ENCODE measurements at regions not wholly inside any gene's neighbourhood (a gene's known extent, or its start where the extent isn't known, plus 50 kb on each side); places are given as distances from the start of the nearest gene placed in this dataset.
"Not testable (repeated sequence)": the region's sequence is repeated elsewhere in the genome, so short reads cannot be mapped to it uniquely, and the experiment has no call there.

- Histone ChIP-seq H3K36me3 (no peaks in the 10 kb centered on the region), H3K27ac (no peak overlapping the region), H3K4me1 (replicated peaks) (no peaks in the 10 kb centered on the region), H3K4me3 (no peak overlapping the region), H3K27me3 (replicated peaks) (no peaks in the 10 kb centered on the region; the same call in 1 of the 2 replicates), H3K9me3 (replicated peaks) (0 out of 2 replicates have a peak, but pooled peaks cover 3% of the 10 kb centered on the region)
- no peak for DNase-seq (ENCODE audit: low read depth in 1 of 2, low spot score in 2 of 2)
Measured at GRCh38 chr5:109630093-109630492, 59.6 kb upstream of the MAN2A1 start.

- DNase-seq (ENCODE audit: low read depth in 1 of 2, low spot score in 2 of 2), result no peak
- Histone ChIP-seq H3K4me3 (no peak overlapping the region), H3K27ac (no peak overlapping the region), H3K4me1 (replicated peaks) (no peaks in the 10 kb centered on the region), H3K27me3 (replicated peaks) (no peaks in the 10 kb centered on the region; the same call in 1 of the 2 replicates), H3K36me3 (no peaks in the 10 kb centered on the region), H3K9me3 (replicated peaks) (0 out of 2 replicates have a peak, but pooled peaks cover 3% of the 10 kb centered on the region)
Measured at GRCh38 chr5:109628591-109628990, 61.1 kb upstream of the MAN2A1 start.

DNA sequence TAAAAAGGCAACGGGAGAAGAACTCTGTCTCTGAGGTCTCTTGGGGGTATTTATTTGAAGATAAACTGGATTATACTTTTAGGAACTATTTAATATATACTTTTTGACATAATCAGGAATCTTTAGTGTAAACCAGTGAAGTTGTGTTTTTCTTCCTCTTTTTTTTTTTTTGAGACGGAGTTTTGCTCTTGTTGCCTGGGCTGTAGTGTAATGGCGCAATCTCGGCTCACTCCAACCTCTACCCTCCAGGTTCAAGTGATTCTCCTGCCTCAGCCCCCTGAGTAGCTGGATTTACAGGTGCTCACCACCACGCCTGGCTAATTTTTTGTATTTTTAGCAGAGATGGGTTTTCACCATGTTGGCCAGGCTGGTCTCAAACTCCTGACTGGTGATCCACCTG lies 68.5 kb upstream of the MAN2A1 start:
- not testable (repeated sequence) for H3K4me3 ChIP-seq; DNase-seq (ENCODE audit: low read depth in 1 of 2, low spot score in 2 of 2); H3K36me3 ChIP-seq; H3K9me3 ChIP-seq (replicated peaks); H3K27ac ChIP-seq; H3K27me3 ChIP-seq (replicated peaks); H3K4me1 ChIP-seq (replicated peaks)

DNA sequence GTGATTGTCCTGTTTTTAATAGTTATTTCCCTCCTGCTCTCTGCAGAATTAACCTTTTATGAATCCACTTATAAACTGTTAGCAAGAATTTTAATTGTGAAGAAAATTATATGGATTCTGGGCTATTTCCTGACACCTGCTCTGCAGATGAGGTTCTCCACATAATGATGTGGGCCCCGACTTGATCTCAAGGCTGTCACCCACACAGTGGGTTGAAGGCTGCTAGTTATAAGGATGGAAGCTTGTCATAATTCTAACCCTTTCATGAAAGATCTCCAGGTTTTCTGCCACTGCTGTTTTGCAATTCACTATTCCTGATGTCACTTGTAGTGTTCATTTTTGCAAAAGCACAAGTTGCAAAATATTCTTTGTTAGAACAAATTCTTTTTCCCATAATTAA lies 69.1 kb upstream of the MAN2A1 start:
- H3K4me3 ChIP-seq, result no peak overlapping the region
- no peaks in the 10 kb centered on the region for H3K27me3 ChIP-seq (replicated peaks)
- H3K36me3 ChIP-seq, result no peaks in the 10 kb centered on the region
- DNase-seq (ENCODE audit: low read depth in 1 of 2, low spot score in 2 of 2), result no peak
- no peak overlapping the region for H3K27ac ChIP-seq
- no peaks in the 10 kb centered on the region for H3K4me1 ChIP-seq (replicated peaks)
- H3K9me3 ChIP-seq (replicated peaks), result no peaks in the 10 kb centered on the region

GRCh38 chr5:109619606-109620005 lies 70.1 kb upstream of the MAN2A1 start:
- no peak for DNase-seq (ENCODE audit: low read depth in 1 of 2, low spot score in 2 of 2)
- no peaks in the 10 kb centered on the region for H3K27me3 ChIP-seq (replicated peaks)
- H3K4me3 ChIP-seq, result no peak overlapping the region
- H3K36me3 ChIP-seq, result no peaks in the 10 kb centered on the region
- H3K27ac ChIP-seq, result no peak overlapping the region
- H3K4me1 ChIP-seq (replicated peaks), result no peaks in the 10 kb centered on the region
- H3K9me3 ChIP-seq (replicated peaks), result no peaks in the 10 kb centered on the region

- H3K27ac ChIP-seq, result no peak overlapping the region
- no peak for DNase-seq (ENCODE audit: low read depth in 1 of 2, low spot score in 2 of 2)
- H3K27me3 ChIP-seq (replicated peaks), result no peaks in the 10 kb centered on the region
Measured at GRCh38 chr5:109619021-109619460, 70.7 kb upstream of the MAN2A1 start.

DNA sequence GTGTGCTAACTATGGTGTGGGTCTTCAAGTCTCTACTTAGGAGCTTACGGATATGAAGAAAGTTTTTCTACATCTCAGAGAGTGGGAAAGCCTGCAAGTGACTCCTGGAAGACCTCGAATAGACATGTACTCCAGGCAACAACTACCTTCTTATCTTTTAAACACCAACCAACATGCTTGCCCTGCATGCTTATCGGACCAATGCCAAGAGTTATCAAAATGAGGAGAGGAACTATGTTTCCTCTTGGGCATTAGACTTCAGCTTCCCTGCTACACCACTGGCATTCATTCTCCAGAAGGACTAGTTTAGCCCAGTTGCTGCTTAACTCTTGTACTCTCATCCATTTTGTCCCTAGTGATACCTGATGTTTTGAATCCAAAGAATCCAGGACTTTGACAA lies 74.7 kb upstream of the MAN2A1 start:
- Histone ChIP-seq H3K27ac (no peak overlapping the region), H3K9me3 (replicated peaks) (no peaks in the 10 kb centered on the region), H3K27me3 (replicated peaks) (peaks cover 3% of the 10 kb centered on the region; the same call in 1 of the 2 replicates), H3K36me3 (no peaks in the 10 kb centered on the region), H3K4me3 (no peak overlapping the region), H3K4me1 (replicated peaks) (no peaks in the 10 kb centered on the region)
- DNase-seq (ENCODE audit: low read depth in 1 of 2, low spot score in 2 of 2), result no peak

More at GRCh38 chr5:109619021-109619460, 70.7 kb upstream of the MAN2A1 start:
- H3K4me1 ChIP-seq (replicated peaks), result no peaks in the 10 kb centered on the region
- H3K36me3 ChIP-seq, result no peaks in the 10 kb centered on the region
- H3K9me3 ChIP-seq (replicated peaks), result no peaks in the 10 kb centered on the region
- no peak overlapping the region for H3K4me3 ChIP-seq

DNA sequence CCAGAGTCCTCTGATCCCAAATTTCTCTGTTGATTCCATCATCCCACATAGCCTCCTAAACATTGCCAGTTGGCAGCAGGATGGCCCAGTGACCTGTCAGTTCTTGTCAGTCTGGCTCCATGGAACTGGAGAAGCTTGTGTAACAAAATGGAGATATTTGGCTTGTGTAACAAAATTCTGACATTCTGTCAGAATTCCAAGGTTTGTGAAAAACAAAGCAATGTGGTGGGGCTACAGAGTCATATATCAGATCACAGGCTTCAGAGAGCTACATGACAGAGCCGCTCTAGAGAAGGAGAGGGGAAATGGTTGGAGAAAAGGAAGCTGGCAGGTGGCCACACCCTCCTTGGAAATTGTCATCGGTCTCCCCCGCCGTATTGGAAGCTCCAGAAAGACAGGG lies 75.4 kb upstream of the MAN2A1 start:
- no peak for DNase-seq (ENCODE audit: low read depth in 1 of 2, low spot score in 2 of 2)
- no peaks in the 10 kb centered on the region for H3K4me1 ChIP-seq (replicated peaks)
- no peaks in the 10 kb centered on the region for H3K36me3 ChIP-seq
- H3K27me3 ChIP-seq (replicated peaks), result peaks cover 5% of the 10 kb centered on the region; the same call in 1 of the 2 replicates
- H3K9me3 ChIP-seq (replicated peaks), result no peaks in the 10 kb centered on the region
- no peak overlapping the region for H3K27ac ChIP-seq
- H3K4me3 ChIP-seq, result no peak overlapping the region

DNA sequence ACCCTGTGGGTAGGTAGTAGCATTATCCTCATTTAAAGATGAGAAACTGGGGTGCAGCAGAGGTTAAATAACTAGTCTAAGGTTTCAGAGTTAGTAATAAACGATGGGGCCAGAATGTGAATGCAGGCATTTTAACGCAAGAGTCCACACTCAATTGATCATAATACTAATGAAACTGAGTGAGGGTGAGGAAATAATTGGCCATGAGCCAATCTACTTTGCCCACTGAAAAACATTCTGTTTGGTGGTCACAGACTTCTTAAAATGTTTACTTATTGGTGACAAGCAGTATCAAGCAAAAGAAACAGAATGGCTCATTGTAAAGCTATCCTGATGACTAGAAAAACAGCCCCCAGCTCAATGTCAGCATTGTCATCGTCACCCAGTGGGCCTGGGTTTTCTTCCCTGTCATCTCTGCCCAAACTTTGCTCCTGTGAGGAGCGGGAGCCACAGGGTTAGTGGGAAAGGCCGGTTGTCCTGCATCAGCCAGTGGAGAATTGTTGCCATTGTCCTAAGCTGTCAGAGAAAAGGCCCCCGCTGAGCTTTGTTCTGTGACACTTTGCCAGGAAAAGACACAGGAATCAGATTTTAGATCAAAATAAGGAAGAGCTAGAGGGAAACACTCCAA lies 77.3 kb upstream of the MAN2A1 start:
- no peak overlapping the region for H3K4me3 ChIP-seq
- H3K36me3 ChIP-seq, result no peaks in the 10 kb centered on the region
- no peak overlapping the region for H3K27ac ChIP-seq
- DNase-seq (ENCODE audit: low read depth in 1 of 2, low spot score in 2 of 2), result no peak
- peaks cover 5% of the 10 kb centered on the region; the same call in 1 of the 2 replicates for H3K27me3 ChIP-seq (replicated peaks)
- no peaks in the 10 kb centered on the region for H3K4me1 ChIP-seq (replicated peaks)
- no peaks in the 10 kb centered on the region for H3K9me3 ChIP-seq (replicated peaks)

GRCh38 chr5:109611505-109611904 lies 78.2 kb upstream of the MAN2A1 start:
- H3K36me3 ChIP-seq, result no peaks in the 10 kb centered on the region
- DNase-seq (ENCODE audit: low read depth in 1 of 2, low spot score in 2 of 2), result no peak
- no peaks in the 10 kb centered on the region for H3K4me1 ChIP-seq (replicated peaks)
- H3K9me3 ChIP-seq (replicated peaks), result no peaks in the 10 kb centered on the region
- no peak overlapping the region for H3K27ac ChIP-seq
- H3K4me3 ChIP-seq, result no peak overlapping the region
- H3K27me3 ChIP-seq (replicated peaks), result peaks cover 5% of the 10 kb centered on the region; the same call in 1 of the 2 replicates

DNA sequence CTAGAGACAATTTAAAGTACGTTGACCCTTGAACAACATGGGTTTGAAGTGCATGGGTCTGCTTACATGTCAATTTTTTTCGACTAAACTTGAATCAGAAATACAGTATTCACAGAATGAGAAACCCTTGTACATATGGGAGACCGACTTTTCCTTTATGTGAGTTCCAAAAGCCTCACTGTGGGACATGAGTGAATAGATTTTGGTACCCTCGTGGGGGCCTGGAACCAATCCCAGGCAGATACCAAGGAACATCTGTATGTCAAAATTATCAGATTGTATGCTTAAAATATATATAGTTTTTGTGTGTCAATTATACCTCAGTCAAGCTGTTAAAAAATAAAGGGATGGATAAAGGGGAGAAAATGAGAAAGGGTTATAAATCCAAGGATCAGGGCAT lies 78.7 kb upstream of the MAN2A1 start:
- no peaks in the 10 kb centered on the region for H3K4me1 ChIP-seq (replicated peaks)
- no peak for DNase-seq (ENCODE audit: low read depth in 1 of 2, low spot score in 2 of 2)
- no peaks in the 10 kb centered on the region for H3K36me3 ChIP-seq
- no peak overlapping the region for H3K27ac ChIP-seq
- H3K27me3 ChIP-seq (replicated peaks), result peaks cover 5% of the 10 kb centered on the region; the same call in 1 of the 2 replicates
- no peaks in the 10 kb centered on the region for H3K9me3 ChIP-seq (replicated peaks)
- H3K4me3 ChIP-seq, result no peak overlapping the region

GRCh38 chr5:109610581-109610980 lies 79.1 kb upstream of the MAN2A1 start:
- no peak overlapping the region for H3K27ac ChIP-seq
- peaks cover 5% of the 10 kb centered on the region; the same call in 1 of the 2 replicates for H3K27me3 ChIP-seq (replicated peaks)
- no peaks in the 10 kb centered on the region for H3K9me3 ChIP-seq (replicated peaks)
- no peaks in the 10 kb centered on the region for H3K4me1 ChIP-seq (replicated peaks)
- DNase-seq (ENCODE audit: low read depth in 1 of 2, low spot score in 2 of 2), result no peak
- no peak overlapping the region for H3K4me3 ChIP-seq
- H3K36me3 ChIP-seq, result no peaks in the 10 kb centered on the region

DNA sequence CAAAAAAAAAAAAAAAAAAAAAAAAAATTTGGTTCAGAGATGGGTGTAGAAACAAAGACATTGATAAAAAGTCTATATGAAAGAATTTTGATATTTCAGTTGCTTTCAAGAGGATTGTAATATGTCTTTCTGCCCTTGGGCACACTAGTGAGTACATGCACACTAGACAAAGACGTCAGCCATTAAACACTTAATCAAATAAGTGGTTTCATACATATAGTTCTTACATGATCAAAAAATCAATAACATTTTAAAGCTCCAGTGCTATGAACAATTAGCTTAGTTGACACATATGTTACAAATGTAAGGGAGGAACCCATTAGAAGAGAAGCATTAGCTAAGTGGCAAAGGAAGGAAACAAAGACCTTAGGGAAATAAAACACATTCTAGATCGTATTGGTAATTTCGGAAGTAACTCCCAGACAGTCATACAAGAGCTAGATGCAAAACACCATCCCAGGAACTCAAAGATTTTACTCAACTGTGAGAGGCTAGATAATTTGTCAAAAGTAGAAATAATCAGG lies 84.5 kb upstream of the MAN2A1 start:
- Histone ChIP-seq H3K27me3 (replicated peaks) (peaks cover 5% of the 10 kb centered on the region; the same call in 1 of the 2 replicates), H3K9me3 (replicated peaks) (no peaks in the 10 kb centered on the region), H3K36me3 (no peaks in the 10 kb centered on the region), H3K27ac (no peak overlapping the region), H3K4me1 (replicated peaks) (no peaks in the 10 kb centered on the region), H3K4me3 (no peak overlapping the region)
- DNase-seq (ENCODE audit: low read depth in 1 of 2, low spot score in 2 of 2), result no peak

DNA sequence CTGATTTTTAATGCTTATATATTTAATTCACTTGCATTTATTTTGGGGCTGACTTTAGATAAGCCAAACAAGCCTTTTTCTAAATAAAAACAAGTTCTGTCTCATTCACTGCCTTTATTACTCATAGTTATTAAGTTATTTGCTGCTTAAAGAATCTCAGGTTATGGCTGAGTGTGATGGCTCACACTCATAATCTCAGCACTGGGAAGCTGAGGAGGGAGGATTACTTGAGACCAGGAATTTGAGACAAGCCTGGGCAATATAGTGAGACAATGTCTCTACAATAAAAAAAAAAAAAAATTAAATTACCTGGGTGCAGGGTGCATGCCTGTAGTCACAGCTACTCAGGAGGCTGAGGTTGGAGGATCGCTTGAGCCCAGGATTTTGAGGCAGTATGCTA lies 85.0 kb upstream of the MAN2A1 start:
- Histone ChIP-seq H3K4me1 (replicated peaks) (no peaks in the 10 kb centered on the region), H3K4me3 (no peak overlapping the region), H3K36me3 (no peaks in the 10 kb centered on the region), H3K27ac (no peak overlapping the region), H3K9me3 (replicated peaks) (no peaks in the 10 kb centered on the region), H3K27me3 (replicated peaks) (no peaks in the 10 kb centered on the region)
- no peak for DNase-seq (ENCODE audit: low read depth in 1 of 2, low spot score in 2 of 2)
